WTC11 (cell line): ENCODE measurements at regions not wholly inside any gene's neighbourhood (a gene's known extent, or its start where the extent isn't known, plus 50 kb on each side); places are given as distances from the start of the nearest gene placed in this dataset.

ENCODE experiments used
- ATAC-seq: fragments of 200-7000 bp; cut with Tn5 transposase; 2 replicates; pipeline ENCODE4 v1.10.0; 2021; ENCODE audit warnings: mild to moderate bottlenecking, moderate library complexity
- CTCF ChIA-PET: fragments of 300-600 bp; sonication (Branson Sonifier 250); formaldehyde crosslinking; loops from one replicate; lab custom pipeline; 2021; ENCODE audit warnings: antibody characterized with exemption; lab: Charles Lee
- POLR2A ChIA-PET: fragments of 350-600 bp; sonication (Branson Sonifier 250); formaldehyde crosslinking; loops from one replicate; lab custom pipeline; 2021; ENCODE audit warnings: antibody characterized with exemption; lab: Charles Lee
- DNase-seq: peaks from one replicate; pipeline ENCODE4 v3.0.0; 2021; ENCODE audit warnings: low spot score
- H3K27ac Mint-ChIP-seq: 2 replicates; pipeline ENCODE4 v1.8.0; 2021; ENCODE audit warnings: mixed read lengths
- H3K27me3 Mint-ChIP-seq: 2 replicates; pipeline ENCODE4 v1.8.0; 2021; ENCODE audit warnings: low read depth, mild to moderate bottlenecking, moderate library complexity, mixed read lengths
- H3K36me3 Mint-ChIP-seq: 2 replicates; pipeline ENCODE4 v1.8.0; 2021; ENCODE audit warnings: mixed read lengths
- H3K4me1 Mint-ChIP-seq: 2 replicates; pipeline ENCODE4 v1.8.0; 2022; ENCODE audit warnings: mixed read lengths
- H3K4me3 Mint-ChIP-seq: 2 replicates; pipeline ENCODE4 v1.8.0; 2021; ENCODE audit warnings: mild to moderate bottlenecking, moderate library complexity, mixed read lengths
- H3K9me3 Mint-ChIP-seq: 2 replicates; pipeline ENCODE4 v1.8.0; 2021; ENCODE audit warnings: mixed read lengths
- CBFB ChIP-seq: sonication (generic); formaldehyde crosslinking; IDR thresholded peaks from 2 replicates; pipeline ENCODE4 v1.8.1; 2022; ENCODE audit warnings: mild to moderate bottlenecking, low read depth, missing genetic modification reagents
- CREB1 ChIP-seq: sonication (generic); formaldehyde crosslinking; IDR thresholded peaks from 2 replicates; pipeline ENCODE4 v1.8.0; 2023; ENCODE audit warnings: mild to moderate bottlenecking, missing genetic modification reagents
- E2F4 ChIP-seq: sonication (generic); formaldehyde crosslinking; IDR thresholded peaks from 2 replicates; pipeline ENCODE4 v1.8.1; 2022; ENCODE audit warnings: low read depth, mild to moderate bottlenecking, moderate library complexity, missing genetic modification reagents, borderline replicate concordance
- FOXJ3 ChIP-seq: sonication (generic); formaldehyde crosslinking; IDR thresholded peaks from 2 replicates; pipeline ENCODE4 v1.9.0; 2021; ENCODE audit warnings: missing genetic modification reagents, mild to moderate bottlenecking, borderline replicate concordance
- FOXK1 ChIP-seq: sonication (generic); formaldehyde crosslinking; IDR thresholded peaks from 2 replicates; pipeline ENCODE4 v1.8.0; 2022; ENCODE audit warnings: mild to moderate bottlenecking, moderate library complexity, missing genetic modification reagents
- FOXP4 ChIP-seq: sonication (generic); formaldehyde crosslinking; IDR thresholded peaks from 2 replicates; pipeline ENCODE4 v1.8.0; 2022; ENCODE audit warnings: mild to moderate bottlenecking, missing genetic modification reagents
- GTF2I ChIP-seq: fragments of 250-450 bp; sonication (Bioruptor Pico); conservative IDR thresholded peaks from 2 replicates; pipeline ENCODE4 v1.4.0; 2021; ENCODE audit warnings: mild to moderate bottlenecking
- KAT7 ChIP-seq: sonication (generic); formaldehyde crosslinking; IDR thresholded peaks from 2 replicates; pipeline ENCODE4 v1.8.1; 2023; ENCODE audit warnings: missing genetic modification reagents, mild to moderate bottlenecking, borderline replicate concordance
- MXD4 ChIP-seq: fragments of 250-450 bp; sonication (Bioruptor Pico); IDR thresholded peaks from 2 replicates; pipeline ENCODE4 v1.8.0; 2021; ENCODE audit warnings: mild to moderate bottlenecking, moderate library complexity, borderline replicate concordance
- MYBL2 ChIP-seq: sonication (generic); formaldehyde crosslinking; IDR thresholded peaks from 2 replicates; pipeline ENCODE4 v1.8.1; 2023; ENCODE audit warnings: mild to moderate bottlenecking, moderate library complexity, missing genetic modification reagents
- NFATC4 ChIP-seq: fragments of 250-450 bp; sonication (Bioruptor Pico); IDR thresholded peaks from 2 replicates; pipeline ENCODE4 v1.9.0; 2021; ENCODE audit warnings: mild to moderate bottlenecking
- NFYB ChIP-seq: sonication (generic); formaldehyde crosslinking; conservative IDR thresholded peaks from 2 replicates; pipeline ENCODE4 v1.8.0; 2022; ENCODE audit warnings: low read depth, missing genetic modification reagents
- NR2C2 ChIP-seq: sonication (generic); formaldehyde crosslinking; IDR thresholded peaks from 2 replicates; pipeline ENCODE4 v1.8.0; 2022; ENCODE audit warnings: mild to moderate bottlenecking, missing genetic modification reagents
- PREB ChIP-seq: sonication (generic); formaldehyde crosslinking; IDR thresholded peaks from 2 replicates; pipeline ENCODE4 v1.8.1; 2022; ENCODE audit warnings: mild to moderate bottlenecking, missing genetic modification reagents, moderate library complexity, borderline replicate concordance
- SMAD3 ChIP-seq: sonication (generic); formaldehyde crosslinking; IDR thresholded peaks from 2 replicates; pipeline ENCODE4 v1.8.0; 2022; ENCODE audit warnings: missing genetic modification reagents, mild to moderate bottlenecking, borderline replicate concordance
- SOX15 ChIP-seq: fragments of 250-450 bp; sonication (Bioruptor Pico); IDR thresholded peaks from 2 replicates; pipeline ENCODE4 v1.9.0; 2021; ENCODE audit warnings: mild to moderate bottlenecking
- STAT6 ChIP-seq: sonication (generic); formaldehyde crosslinking; conservative IDR thresholded peaks from 2 replicates; pipeline ENCODE4 v1.8.1; 2023; ENCODE audit warnings: mild to moderate bottlenecking, low read depth, missing genetic modification reagents, moderate library complexity
- TCF7 ChIP-seq: sonication (generic); formaldehyde crosslinking; IDR thresholded peaks from 2 replicates; pipeline ENCODE4 v1.8.0; 2022; ENCODE audit warnings: mild to moderate bottlenecking, low read depth, missing genetic modification reagents, moderate library complexity
- TP53 ChIP-seq: sonication (generic); formaldehyde crosslinking; IDR thresholded peaks from 2 replicates; pipeline ENCODE4 v1.8.1; 2023; ENCODE audit warnings: mild to moderate bottlenecking, missing genetic modification reagents
- USF2 ChIP-seq: sonication (generic); formaldehyde crosslinking; IDR thresholded peaks from 2 replicates; pipeline ENCODE4 v1.8.1; 2023; ENCODE audit warnings: mild to moderate bottlenecking, missing genetic modification reagents, moderate library complexity
- ZNF232 ChIP-seq: sonication (generic); formaldehyde crosslinking; IDR thresholded peaks from 2 replicates; pipeline ENCODE4 v1.8.0; 2022; ENCODE audit warnings: mild to moderate bottlenecking, missing genetic modification reagents
- ZNF671 ChIP-seq: fragments of 250-450 bp; sonication (Bioruptor Pico); IDR thresholded peaks from 2 replicates; pipeline ENCODE4 v1.8.0; 2021; ENCODE audit warnings: mild to moderate bottlenecking
- TF ChIP-seq, protein P1 (sequence below): sonication (generic); formaldehyde crosslinking; IDR thresholded peaks from 2 replicates; pipeline ENCODE4 v1.8.1; 2022; ENCODE audit warnings: missing genetic modification reagents, borderline replicate concordance
- TF ChIP-seq, protein P2 (sequence below): fragments of 250-450 bp; sonication (Bioruptor Pico); IDR thresholded peaks from 2 replicates; pipeline ENCODE4 v1.9.0; 2021; ENCODE audit warnings: mild to moderate bottlenecking

DNA sequence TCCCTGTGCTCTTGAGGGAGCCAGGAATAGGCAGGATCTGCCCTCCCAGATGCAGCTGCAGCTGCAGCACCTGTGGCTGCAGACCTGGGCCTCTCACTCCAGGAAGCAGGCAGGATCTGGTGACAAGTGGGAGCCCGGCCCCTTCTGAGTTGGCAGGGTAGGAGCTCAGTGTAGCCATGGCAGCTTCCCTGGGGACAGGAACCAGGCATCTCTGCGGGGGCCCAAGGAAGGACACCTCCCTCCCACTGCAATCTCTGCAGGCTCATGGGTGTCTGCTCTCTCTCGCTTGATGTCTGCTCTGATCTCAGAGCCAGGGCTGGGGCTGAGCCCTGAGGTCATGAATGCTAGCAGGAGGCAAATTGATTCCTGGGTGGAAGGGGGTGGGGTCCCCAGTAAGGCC is 592.5 kb upstream of the CA10 start:
- H3K4me1 Mint-ChIP-seq, result no peaks in the 10 kb centered on the region
- H3K36me3 Mint-ChIP-seq, result peaks cover 25% of the 10 kb centered on the region
- H3K9me3 Mint-ChIP-seq, result peaks cover 42% of the 10 kb centered on the region
- POLR2A ChIA-PET, result interaction anchor here (0.5 kb wide), 1 partner anchor 412 kb away, joined by 3 read pairs; no protein-coding TSS in a partner anchor
- no peaks in the 10 kb centered on the region for H3K27me3 Mint-ChIP-seq
- no peak for ATAC-seq
- TF ChIP-seq, protein P1, sequence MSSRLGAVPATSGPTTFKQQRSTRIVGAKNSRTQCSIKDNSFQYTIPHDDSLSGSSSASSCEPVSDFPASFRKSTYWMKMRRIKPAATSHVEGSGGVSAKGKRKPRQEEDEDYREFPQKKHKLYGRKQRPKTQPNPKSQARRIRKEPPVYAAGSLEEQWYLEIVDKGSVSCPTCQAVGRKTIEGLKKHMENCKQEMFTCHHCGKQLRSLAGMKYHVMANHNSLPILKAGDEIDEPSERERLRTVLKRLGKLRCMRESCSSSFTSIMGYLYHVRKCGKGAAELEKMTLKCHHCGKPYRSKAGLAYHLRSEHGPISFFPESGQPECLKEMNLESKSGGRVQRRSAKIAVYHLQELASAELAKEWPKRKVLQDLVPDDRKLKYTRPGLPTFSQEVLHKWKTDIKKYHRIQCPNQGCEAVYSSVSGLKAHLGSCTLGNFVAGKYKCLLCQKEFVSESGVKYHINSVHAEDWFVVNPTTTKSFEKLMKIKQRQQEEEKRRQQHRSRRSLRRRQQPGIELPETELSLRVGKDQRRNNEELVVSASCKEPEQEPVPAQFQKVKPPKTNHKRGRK, result no peak
- no peak for TF ChIP-seq CREB1 (CRISPR knock-in tag)
- no peak for TF ChIP-seq NFATC4
- no peak for TF ChIP-seq ZNF671 (CRISPR knock-in tag)
- TF ChIP-seq STAT6 (CRISPR knock-in tag), result no peak
- TF ChIP-seq FOXP4, result no peak
- TF ChIP-seq NFYB (CRISPR knock-in tag), result no peak
- TF ChIP-seq TP53 (CRISPR knock-in tag), result no peak
- TF ChIP-seq NR2C2 (CRISPR knock-in tag), result no peak
- no peak for TF ChIP-seq KAT7
- no peak for TF ChIP-seq E2F4 (CRISPR knock-in tag)
- TF ChIP-seq MYBL2 (CRISPR knock-in tag), result no peak
- no peak for TF ChIP-seq FOXK1 (CRISPR knock-in tag)
- TF ChIP-seq FOXJ3 (CRISPR knock-in tag), result no peak
- no peak for TF ChIP-seq ZNF232 (CRISPR knock-in tag)
- TF ChIP-seq USF2, result no peak
- TF ChIP-seq SOX15 (CRISPR knock-in tag), result no peak
- no peak for TF ChIP-seq SMAD3 (CRISPR knock-in tag)
- TF ChIP-seq MXD4 (CRISPR knock-in tag), result no peak
- TF ChIP-seq GTF2I (CRISPR knock-in tag), result no peak
- H3K4me3 Mint-ChIP-seq, result no peak overlapping the region
- H3K27ac Mint-ChIP-seq, result no peak overlapping the region
- CTCF ChIA-PET, result no interaction called here
- DNase-seq, result no peak

GRCh38 chr17:52744179-52744578 is 585.7 kb upstream of the CA10 start:
- Mint-ChIP-seq H3K9me3 (peaks cover 47% of the 10 kb centered on the region), H3K4me1 (no peaks in the 10 kb centered on the region), H3K4me3 (no peak overlapping the region), H3K36me3 (peaks cover 13% of the 10 kb centered on the region; the same call in 1 of the 2 replicates), H3K27me3 (no peaks in the 10 kb centered on the region; the same call in 1 of the 2 replicates), H3K27ac (no peak overlapping the region)
- CTCF ChIA-PET, result no interaction called here
- DNase-seq, result no peak
- POLR2A ChIA-PET, result no interaction called here
- no peak for ATAC-seq
- TF ChIP-seq, protein P2, sequence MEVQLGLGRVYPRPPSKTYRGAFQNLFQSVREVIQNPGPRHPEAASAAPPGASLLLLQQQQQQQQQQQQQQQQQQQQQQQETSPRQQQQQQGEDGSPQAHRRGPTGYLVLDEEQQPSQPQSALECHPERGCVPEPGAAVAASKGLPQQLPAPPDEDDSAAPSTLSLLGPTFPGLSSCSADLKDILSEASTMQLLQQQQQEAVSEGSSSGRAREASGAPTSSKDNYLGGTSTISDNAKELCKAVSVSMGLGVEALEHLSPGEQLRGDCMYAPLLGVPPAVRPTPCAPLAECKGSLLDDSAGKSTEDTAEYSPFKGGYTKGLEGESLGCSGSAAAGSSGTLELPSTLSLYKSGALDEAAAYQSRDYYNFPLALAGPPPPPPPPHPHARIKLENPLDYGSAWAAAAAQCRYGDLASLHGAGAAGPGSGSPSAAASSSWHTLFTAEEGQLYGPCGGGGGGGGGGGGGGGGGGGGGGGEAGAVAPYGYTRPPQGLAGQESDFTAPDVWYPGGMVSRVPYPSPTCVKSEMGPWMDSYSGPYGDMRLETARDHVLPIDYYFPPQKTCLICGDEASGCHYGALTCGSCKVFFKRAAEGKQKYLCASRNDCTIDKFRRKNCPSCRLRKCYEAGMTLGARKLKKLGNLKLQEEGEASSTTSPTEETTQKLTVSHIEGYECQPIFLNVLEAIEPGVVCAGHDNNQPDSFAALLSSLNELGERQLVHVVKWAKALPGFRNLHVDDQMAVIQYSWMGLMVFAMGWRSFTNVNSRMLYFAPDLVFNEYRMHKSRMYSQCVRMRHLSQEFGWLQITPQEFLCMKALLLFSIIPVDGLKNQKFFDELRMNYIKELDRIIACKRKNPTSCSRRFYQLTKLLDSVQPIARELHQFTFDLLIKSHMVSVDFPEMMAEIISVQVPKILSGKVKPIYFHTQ (CRISPR knock-in tag), result no peak
- TF ChIP-seq CBFB (CRISPR knock-in tag) (no peak), PREB (no peak), TCF7 (CRISPR knock-in tag) (no peak)
